Stimulated activated CD8-positive, alpha-beta memory T cell treated with anti-CD3 and anti-CD28 coated beads, Interleukin-15, amount 100 ng/mL, for 48 hours (primary cell): ENCODE measurements at regions not wholly inside any gene's neighbourhood (a gene's known extent, or its start where the extent isn't known, plus 50 kb on each side); places are given as distances from the start of the nearest gene placed in this dataset.
"Not testable (repeated sequence)": the region's sequence is repeated elsewhere in the genome, so short reads cannot be mapped to it uniquely, and the experiment has no call there.

ENCODE experiments used
- DNase-seq, 2 donors: peaks; one replicate each; pipeline ENCODE4 v3.0.0-alpha.2; 2020; ENCODE audit warnings: low read depth in 2 of 2

DNA sequence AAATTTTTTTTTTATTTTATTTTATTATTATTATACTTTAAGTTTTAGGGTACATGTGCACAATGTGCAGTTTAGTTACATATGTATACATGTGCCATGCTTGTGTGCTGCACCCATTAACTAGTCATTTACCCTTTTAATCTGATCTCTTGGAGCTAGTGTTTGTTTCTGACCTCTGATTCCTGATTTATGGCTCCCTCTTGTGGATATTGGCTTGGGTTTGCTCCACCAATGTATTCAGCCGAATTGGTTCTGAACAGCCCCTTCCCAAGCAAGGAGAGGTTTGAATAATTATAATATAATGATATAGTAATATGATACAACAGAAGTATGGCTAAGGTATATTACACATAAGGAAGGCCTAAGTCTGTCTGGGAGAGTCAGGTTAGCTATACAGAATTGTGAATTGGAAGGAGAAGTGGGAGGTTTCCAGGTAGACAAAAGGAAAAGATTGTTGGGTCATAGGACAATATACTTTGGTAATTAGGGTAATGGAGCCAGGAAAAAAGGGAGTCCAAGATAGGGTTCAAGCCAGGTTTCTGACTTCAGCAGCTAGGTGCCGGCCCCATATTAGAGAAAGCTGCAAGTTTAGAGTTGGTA is 53.1 kb upstream of the HMCN1 start:
- DNase-seq = no peak

- DNase-seq = no peak
Measured at GRCh38 chr1:185680453-185680852, 53.7 kb upstream of the HMCN1 start.

- DNase-seq = no peak
Measured at GRCh38 chr1:185679220-185679619, 55.0 kb upstream of the HMCN1 start.

DNA sequence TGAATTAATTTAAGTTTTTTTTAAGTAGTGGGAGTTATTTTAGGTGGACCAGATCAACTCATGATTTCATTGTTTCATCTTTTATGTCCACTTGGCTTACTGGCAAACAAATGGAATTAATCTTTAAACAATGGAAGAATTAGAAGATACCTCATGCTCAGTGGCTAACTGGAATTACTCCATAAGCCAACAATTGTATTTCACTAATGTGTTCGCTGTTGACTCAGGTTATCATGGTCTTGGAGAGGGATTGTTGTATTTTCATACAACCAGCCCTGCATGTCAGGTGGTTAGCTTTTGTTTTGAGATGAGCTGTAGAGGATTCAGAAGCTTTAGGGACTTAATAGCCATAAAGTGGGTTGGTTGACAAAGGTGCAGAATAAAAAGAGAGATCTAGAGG is 57.2 kb upstream of the HMCN1 start:
- DNase-seq = no peak

GRCh38 chr1:185674201-185674600 is 60.0 kb upstream of the HMCN1 start:
- DNase-seq = no peak

DNA sequence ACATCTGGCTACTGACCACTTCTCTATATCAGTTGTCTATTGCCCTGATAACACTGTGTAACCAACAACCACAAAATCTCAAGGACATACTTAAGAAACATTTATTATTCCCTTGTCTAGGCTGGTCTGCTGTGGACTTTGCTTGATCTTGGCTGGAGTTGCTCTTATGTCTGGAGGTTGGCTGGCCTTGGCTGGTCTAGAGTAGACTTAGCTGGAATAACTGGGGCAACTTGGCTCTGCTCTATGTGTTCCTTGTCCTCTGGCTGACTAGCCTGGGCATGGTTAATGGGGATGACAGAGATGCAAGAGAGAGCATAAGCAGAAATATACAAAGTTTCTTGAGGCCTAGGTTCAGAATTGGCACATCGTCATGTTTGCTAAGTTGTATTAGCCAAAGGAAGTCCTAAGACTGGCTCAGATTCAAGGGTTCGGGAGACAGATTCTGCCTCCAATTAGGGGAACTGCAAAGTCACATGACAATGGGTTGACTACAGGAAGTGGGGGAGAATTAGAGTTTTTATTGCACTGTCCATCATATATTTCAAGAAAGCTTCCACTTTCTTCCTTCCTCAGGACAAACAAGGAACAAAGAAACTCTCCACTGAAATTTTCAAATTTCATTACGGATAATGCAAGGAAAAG is 61.4 kb upstream of the HMCN1 start:
- no peak for DNase-seq

- DNase-seq = no peak
Measured at GRCh38 chr1:185670187-185670627, 64.0 kb upstream of the HMCN1 start.

- no peak for DNase-seq
Measured at GRCh38 chr1:185668013-185668412, 66.2 kb upstream of the HMCN1 start.

DNA sequence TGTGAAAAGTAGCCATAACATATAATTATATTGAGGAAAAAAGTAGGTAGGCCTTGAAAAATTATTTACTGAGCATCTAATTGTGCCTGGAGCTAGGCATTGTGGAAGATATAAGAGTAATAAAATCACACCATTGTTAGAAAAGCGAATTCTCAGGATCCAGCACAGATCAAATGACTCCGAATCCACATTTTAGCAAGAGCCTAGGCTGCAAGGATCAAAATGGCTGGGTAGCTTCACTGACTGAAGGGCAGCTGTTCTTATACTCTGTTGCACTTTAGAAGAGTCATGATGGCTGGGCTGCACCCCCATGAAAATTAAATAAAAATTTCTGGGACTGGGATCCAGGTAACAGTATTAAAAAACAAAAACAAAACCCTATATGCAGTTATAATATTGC is 67.6 kb upstream of the HMCN1 start:
- DNase-seq = no peak

DNA sequence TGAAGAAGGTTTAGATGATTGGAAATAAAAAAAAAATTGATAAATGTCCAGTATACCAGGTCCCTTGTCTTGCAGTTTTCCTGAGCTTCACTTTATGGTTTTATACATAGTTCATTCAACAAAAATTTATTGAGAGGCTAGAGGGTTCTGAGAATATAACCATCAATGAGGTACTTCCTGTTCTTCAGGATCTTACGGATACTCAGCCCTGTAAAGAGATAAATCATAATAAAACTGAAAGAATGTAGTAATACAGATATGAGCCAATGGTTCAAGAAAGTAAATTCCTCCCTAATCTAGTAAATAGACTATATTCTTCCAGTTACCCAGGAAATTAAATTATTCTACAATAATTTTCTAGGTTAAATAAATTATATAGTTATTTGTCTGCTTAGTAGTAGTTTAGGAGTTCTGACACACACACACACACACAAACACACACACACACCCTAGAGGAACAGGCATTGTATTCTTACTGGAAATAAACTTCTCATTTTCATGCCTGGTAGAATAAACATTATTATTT is 70.4 kb upstream of the HMCN1 start:
- DNase-seq = no peak

GRCh38 chr1:185663332-185663731 is 70.9 kb upstream of the HMCN1 start:
- no peak for DNase-seq

GRCh38 chr1:185661971-185662370 is 72.2 kb upstream of the HMCN1 start:
- DNase-seq = no peak

DNA sequence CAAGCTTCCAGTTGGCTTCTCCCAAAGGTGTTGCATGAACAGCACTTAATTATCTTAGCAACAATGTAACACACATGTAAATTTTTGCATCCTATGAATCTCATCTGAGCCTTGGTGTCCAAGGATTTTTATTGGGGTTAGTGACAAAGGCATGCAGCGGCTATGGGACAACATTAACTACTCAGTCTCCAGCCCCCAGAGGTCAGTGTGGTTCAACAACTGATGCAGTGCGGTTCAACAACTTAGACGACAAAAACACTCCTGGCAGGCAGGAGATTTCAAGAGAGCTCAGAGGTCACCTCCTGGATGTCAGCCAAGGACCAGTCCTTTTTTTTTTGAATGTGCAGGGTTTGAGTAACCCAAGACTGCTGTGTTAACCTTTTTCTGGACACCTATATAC is 77.5 kb upstream of the HMCN1 start:
- no peak for DNase-seq

GRCh38 chr1:185654952-185655314 is 79.3 kb upstream of the HMCN1 start:
- DNase-seq = no peak

DNA sequence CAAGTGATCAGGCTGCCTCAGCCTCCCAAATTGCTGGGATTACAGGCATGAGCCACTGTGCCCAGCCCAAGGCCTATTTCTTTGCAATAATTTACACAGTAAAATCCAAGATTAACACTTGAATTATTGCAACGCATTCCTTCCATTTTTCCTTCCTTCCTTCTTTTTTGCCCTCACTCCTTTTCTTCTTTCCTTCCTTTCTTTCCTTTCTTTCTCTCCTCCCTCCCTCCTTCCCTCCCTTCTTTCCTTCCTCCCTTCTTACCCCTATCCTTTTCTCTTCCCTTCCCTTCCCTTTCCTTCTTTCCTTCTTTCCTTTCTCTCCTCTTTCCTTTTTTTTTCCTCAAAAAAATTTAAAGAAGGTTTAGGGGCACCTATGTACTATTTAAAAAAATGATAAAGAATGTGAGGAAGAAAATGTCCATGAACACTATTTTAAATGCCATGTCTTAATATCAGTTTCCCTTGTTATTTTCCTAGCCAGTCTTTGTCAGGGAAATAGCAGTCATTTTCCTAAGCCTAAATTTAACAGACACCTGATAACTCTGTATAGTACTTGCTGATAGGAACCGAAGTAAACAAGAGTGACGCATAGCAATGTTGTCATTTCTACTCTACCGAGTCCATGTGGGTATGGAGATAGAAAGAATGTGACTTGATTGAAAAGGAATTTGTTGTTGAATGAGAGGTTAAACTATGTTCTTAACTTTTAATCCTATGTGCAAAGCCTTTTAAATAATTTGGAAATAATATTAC is 79.8 kb upstream of the HMCN1 start:
- DNase-seq = no peak

DNA sequence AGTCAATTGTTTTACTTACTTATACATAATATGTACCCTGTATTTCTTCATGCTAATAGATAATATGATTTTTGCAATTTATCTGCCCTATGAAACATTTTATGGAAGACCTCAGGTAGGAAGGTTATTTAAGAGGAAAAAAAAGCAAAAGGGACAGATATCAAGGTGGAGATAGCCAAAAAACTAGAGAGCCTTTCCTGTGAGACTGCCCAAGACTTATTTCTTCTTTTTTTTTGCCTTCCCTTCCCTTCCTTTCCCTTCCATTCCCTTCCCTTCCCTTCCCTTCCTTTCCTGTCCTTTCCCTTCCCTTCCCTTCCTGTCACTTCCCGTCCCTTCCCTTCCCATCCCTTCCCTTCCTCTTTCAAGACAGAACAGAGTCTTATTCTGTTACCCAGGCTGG is 80.6 kb upstream of the HMCN1 start:
- DNase-seq = no peak

GRCh38 chr1:185652348-185652747 is 81.8 kb upstream of the HMCN1 start:
- no peak for DNase-seq

GRCh38 chr1:185650602-185651230 is 83.5 kb upstream of the HMCN1 start:
- no peak for DNase-seq

DNA sequence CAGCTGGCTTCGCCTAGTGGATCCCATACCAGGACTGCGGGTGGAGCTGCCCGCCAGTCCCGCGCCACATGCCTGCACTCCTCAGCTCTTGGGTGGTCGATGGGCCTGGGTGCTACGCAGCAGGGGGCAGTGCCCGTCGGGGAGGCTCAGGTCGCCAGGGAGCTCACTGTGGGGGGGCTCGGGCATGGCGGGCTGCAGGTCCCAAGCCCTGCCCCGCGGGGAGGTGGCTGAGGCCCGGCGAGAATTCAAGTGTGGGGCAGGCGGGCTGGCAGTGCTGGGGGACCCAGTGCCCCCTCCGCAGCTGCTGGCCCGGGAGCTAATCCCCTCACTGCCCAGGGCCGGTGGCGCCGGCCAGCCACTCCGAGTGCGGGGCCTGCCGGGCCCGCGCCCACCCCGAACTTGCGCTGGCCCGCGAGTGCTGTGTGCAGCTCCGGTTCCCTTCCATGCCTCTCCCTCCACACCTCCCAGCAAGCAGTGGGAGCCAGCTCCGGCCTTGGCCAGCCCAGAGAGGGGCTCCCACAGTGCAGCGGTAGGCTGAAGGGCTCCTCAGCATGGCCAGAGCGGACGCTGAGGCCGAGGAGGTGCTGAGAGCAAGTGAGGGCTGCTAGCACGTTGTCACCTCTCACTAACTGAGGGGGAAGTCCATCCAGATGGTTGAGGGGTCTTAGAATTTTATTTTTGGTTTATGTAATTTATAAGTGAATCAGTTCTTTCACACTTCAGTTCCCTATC is 85.2 kb upstream of the HMCN1 start:
- no peak for DNase-seq

- not testable (repeated sequence) for DNase-seq
Measured at GRCh38 chr1:185647597-185648267, 86.5 kb upstream of the HMCN1 start.

- DNase-seq = no peak
Measured at GRCh38 chr1:185646202-185646683, 87.9 kb upstream of the HMCN1 start.
